ENCODE measurements at regions not wholly inside any gene's neighbourhood (a gene's known extent, or its start where the extent isn't known, plus 50 kb on each side); places are given as distances from the start of the nearest gene placed in this dataset.

DNA sequence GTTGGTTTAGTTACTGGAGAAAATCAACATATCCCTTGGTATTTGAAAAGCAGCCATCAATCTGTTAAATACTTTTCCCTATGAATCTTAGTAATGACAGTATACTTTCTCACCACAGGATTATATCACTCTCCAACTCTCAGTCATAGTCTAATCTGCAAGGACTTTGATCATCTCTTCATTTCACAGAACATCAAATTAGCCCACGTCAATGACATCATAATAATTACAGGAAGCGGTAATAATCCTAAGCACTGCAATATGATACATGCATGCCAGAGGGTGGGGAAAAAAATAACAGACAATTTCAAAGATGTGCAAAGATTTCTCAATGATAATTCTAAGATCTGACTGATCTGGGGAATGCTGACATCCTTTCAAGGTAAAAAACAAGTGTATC, 404.1 kb downstream of the GPM6A start:
- no peaks in the 10 kb centered on the region for H3K9me3 ChIP-seq (ENCODE audit: control insufficient read depth, low read length)
- no peak overlapping the region for H3K4me3 ChIP-seq (ENCODE audit: low read length)
- Mint-ChIP-seq H3K9me3 (peaks cover 2% of the 10 kb centered on the region), H3K36me3 (ENCODE audit: low read depth) (no peaks in the 10 kb centered on the region), H3K27me3 (ENCODE audit: insufficient read depth) (no peaks in the 10 kb centered on the region), H3K4me1 (no peaks in the 10 kb centered on the region), H3K4me3 (no peak overlapping the region), H3K27ac (no peak overlapping the region)
- H3K27ac ChIP-seq (ENCODE audit: low read depth, low read length): no peak overlapping the region
- WGBS, 2 experiments (ENCODE audit: insufficient coverage in 1 of 2, insufficient read length in 1 of 2): 89% methylated on average over 2 of the region's 2 CpGs; no CpG with 5 or more reads in 1 of the 2 experiments
- no peak for DNase-seq
- H3K27me3 ChIP-seq (ENCODE audit: control insufficient read depth, insufficient read depth, low read length, poor library complexity, severe bottlenecking): no peaks in the 10 kb centered on the region
- no peak for TF ChIP-seq CTCF (conservative IDR thresholded peaks at IDR 0.05)
- H3K36me3 ChIP-seq (ENCODE audit: control insufficient read depth, insufficient read depth, low read length): no peaks in the 10 kb centered on the region
- H3K4me1 ChIP-seq (ENCODE audit: control insufficient read depth, insufficient read depth, low read length): no peaks in the 10 kb centered on the region
- no peak overlapping the region for H3K9ac ChIP-seq (ENCODE audit: extremely low read depth, low read length, poor library complexity, severe bottlenecking)

DNA sequence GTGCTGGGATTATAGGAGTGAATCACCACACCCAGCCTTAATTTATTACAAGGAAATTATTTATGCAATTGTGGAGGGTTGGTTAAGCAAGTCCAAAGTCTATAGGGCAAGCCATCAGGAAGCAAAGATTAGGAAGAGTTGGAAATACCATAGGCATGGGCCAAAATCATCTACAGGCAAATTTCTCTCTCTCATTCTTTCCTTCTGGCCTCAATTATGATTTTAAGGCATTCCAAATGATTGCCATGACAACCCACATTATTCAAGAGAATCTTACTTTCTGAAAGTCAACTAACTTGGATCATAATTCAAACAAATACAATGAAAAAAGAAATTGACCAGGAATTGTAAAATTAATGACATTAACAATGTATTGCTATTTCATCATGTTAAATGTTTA, 400.8 kb downstream of the GPM6A start:
- Mint-ChIP-seq H3K36me3 (ENCODE audit: low read depth) (no peaks in the 10 kb centered on the region), H3K4me3 (no peak overlapping the region)
- H3K27ac ChIP-seq (ENCODE audit: low read depth, low read length): no peak overlapping the region

GRCh38 chr4:175412161-175412560, 399.9 kb downstream of the GPM6A start:
- TF ChIP-seq CTCF (conservative IDR thresholded peaks at IDR 0.05): no peak
- Histone ChIP-seq H3K36me3 (ENCODE audit: control insufficient read depth, insufficient read depth, low read length) (no peaks in the 10 kb centered on the region), H3K9ac (ENCODE audit: extremely low read depth, low read length, poor library complexity, severe bottlenecking) (no peak overlapping the region), H3K9me3 (ENCODE audit: control insufficient read depth, low read length) (peaks cover 10% of the 10 kb centered on the region), H3K27ac (ENCODE audit: low read depth, low read length) (no peak overlapping the region), H3K4me1 (ENCODE audit: control insufficient read depth, insufficient read depth, low read length) (no peaks in the 10 kb centered on the region), H3K27me3 (ENCODE audit: control insufficient read depth, insufficient read depth, low read length, poor library complexity, severe bottlenecking) (no peaks in the 10 kb centered on the region), H3K4me3 (ENCODE audit: low read length) (no peak overlapping the region)
- H3K36me3 Mint-ChIP-seq (ENCODE audit: low read depth): no peaks in the 10 kb centered on the region
- H3K4me3 Mint-ChIP-seq: no peak overlapping the region
- peaks cover 6% of the 10 kb centered on the region for H3K9me3 Mint-ChIP-seq
- H3K27ac Mint-ChIP-seq: no peak overlapping the region
- DNase-seq: no peak
- H3K4me1 Mint-ChIP-seq: no peaks in the 10 kb centered on the region
- no peaks in the 10 kb centered on the region for H3K27me3 Mint-ChIP-seq (ENCODE audit: insufficient read depth)
- WGBS, 2 experiments (ENCODE audit: insufficient coverage in 1 of 2, insufficient read length in 1 of 2): 64 to 80% methylated on average over 1 to 3 of the region's 3 CpGs

More for the DNA sequence above, 400.8 kb downstream of the GPM6A start:
- TF ChIP-seq CTCF (conservative IDR thresholded peaks at IDR 0.05): no peak
- no peaks in the 10 kb centered on the region for H3K27me3 ChIP-seq (ENCODE audit: control insufficient read depth, insufficient read depth, low read length, poor library complexity, severe bottlenecking)
- no peak for DNase-seq
- H3K27me3 Mint-ChIP-seq (ENCODE audit: insufficient read depth): no peaks in the 10 kb centered on the region
- no peaks in the 10 kb centered on the region for H3K4me1 ChIP-seq (ENCODE audit: control insufficient read depth, insufficient read depth, low read length)
- no peak overlapping the region for H3K27ac Mint-ChIP-seq
- H3K36me3 ChIP-seq (ENCODE audit: control insufficient read depth, insufficient read depth, low read length): no peaks in the 10 kb centered on the region
- peaks cover 6% of the 10 kb centered on the region for H3K9me3 Mint-ChIP-seq
- no peaks in the 10 kb centered on the region for H3K4me1 Mint-ChIP-seq
- no peak overlapping the region for H3K9ac ChIP-seq (ENCODE audit: extremely low read depth, low read length, poor library complexity, severe bottlenecking)
- no peak overlapping the region for H3K4me3 ChIP-seq (ENCODE audit: low read length)
- peaks cover 10% of the 10 kb centered on the region for H3K9me3 ChIP-seq (ENCODE audit: control insufficient read depth, low read length)

All from endodermal cell (in vitro differentiated cells).